ENCODE measurements at regions not wholly inside any gene's neighbourhood (a gene's known extent, or its start where the extent isn't known, plus 50 kb on each side); places are given as distances from the start of the nearest gene placed in this dataset.

GRCh38 chr6:4521070-4521469, 255.1 kb upstream of the CDYL start:
- intact Hi-C loops (cut with DNase I): no loop called here
- DNase-seq (no peak), ATAC-seq (no peak)
- H3K27ac ChIP-seq: no peak overlapping the region
- TF ChIP-seq, protein P1, sequence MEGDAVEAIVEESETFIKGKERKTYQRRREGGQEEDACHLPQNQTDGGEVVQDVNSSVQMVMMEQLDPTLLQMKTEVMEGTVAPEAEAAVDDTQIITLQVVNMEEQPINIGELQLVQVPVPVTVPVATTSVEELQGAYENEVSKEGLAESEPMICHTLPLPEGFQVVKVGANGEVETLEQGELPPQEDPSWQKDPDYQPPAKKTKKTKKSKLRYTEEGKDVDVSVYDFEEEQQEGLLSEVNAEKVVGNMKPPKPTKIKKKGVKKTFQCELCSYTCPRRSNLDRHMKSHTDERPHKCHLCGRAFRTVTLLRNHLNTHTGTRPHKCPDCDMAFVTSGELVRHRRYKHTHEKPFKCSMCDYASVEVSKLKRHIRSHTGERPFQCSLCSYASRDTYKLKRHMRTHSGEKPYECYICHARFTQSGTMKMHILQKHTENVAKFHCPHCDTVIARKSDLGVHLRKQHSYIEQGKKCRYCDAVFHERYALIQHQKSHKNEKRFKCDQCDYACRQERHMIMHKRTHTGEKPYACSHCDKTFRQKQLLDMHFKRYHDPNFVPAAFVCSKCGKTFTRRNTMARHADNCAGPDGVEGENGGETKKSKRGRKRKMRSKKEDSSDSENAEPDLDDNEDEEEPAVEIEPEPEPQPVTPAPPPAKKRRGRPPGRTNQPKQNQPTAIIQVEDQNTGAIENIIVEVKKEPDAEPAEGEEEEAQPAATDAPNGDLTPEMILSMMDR (IDR thresholded peaks at IDR 0.05): no peak
- no peaks in the 10 kb centered on the region for H3K4me1 ChIP-seq
- WGBS, 2 donors: 73 to 74% methylated on average over 6 of the region's 6 CpGs
- H3K9me3 ChIP-seq: no peaks in the 10 kb centered on the region
- no peaks in the 10 kb centered on the region for H3K27me3 ChIP-seq
- no peaks in the 10 kb centered on the region for H3K36me3 ChIP-seq
- no peak overlapping the region for H3K4me3 ChIP-seq

GRCh38 chr6:4518506-4518905, 257.7 kb upstream of the CDYL start:
- H3K4me3 ChIP-seq: no peak overlapping the region
- H3K27ac ChIP-seq: no peak overlapping the region
- H3K36me3 ChIP-seq: no peaks in the 10 kb centered on the region
- H3K27me3 ChIP-seq: no peaks in the 10 kb centered on the region
- H3K4me1 ChIP-seq: no peaks in the 10 kb centered on the region
- DNase-seq (no peak), ATAC-seq (no peak)
- TF ChIP-seq, protein P1 (IDR thresholded peaks at IDR 0.05): no peak
- intact Hi-C loops (cut with DNase I): no loop called here
- 77 to 79% methylated on average over 2 of the region's 2 CpGs for WGBS, 2 donors
- H3K9me3 ChIP-seq: no peaks in the 10 kb centered on the region

GRCh38 chr6:4516206-4516605, 260.0 kb upstream of the CDYL start:
- TF ChIP-seq, protein P1 (IDR thresholded peaks at IDR 0.05): no peak
- Histone ChIP-seq H3K9me3 (no peaks in the 10 kb centered on the region), H3K27me3 (no peaks in the 10 kb centered on the region), H3K36me3 (no peaks in the 10 kb centered on the region), H3K27ac (no peak overlapping the region), H3K4me1 (peaks cover 0 to 9% (median 0%) of the 10 kb centered on the region in 9 donors), H3K4me3 (no peak overlapping the region)
- intact Hi-C loops (cut with DNase I): no loop called here
- 74% methylated on average over 5 of the region's 5 CpGs for WGBS, 2 donors
- DNase-seq (no peak), ATAC-seq (no peak)

- H3K4me3 ChIP-seq: no peak overlapping the region
- H3K36me3 ChIP-seq: no peaks in the 10 kb centered on the region
- H3K4me1 ChIP-seq: peaks cover 0 to 15% (median 0%) of the 10 kb centered on the region in 9 donors
- H3K9me3 ChIP-seq: no peaks in the 10 kb centered on the region
- 94% methylated on average over 4 of the region's 4 CpGs for WGBS, 2 donors
- TF ChIP-seq, protein P1 (IDR thresholded peaks at IDR 0.05): no peak
- intact Hi-C loops (cut with DNase I): no loop called here
- no peak for ATAC-seq
- DNase-seq: no peak
- H3K27me3 ChIP-seq: no peaks in the 10 kb centered on the region
- no peak overlapping the region for H3K27ac ChIP-seq
Observed at GRCh38 chr6:4513561-4513960, 262.6 kb upstream of the CDYL start.

All from heart right ventricle (tissue), 16 donors.